ENCODE measurements at regions not wholly inside any gene's neighbourhood (a gene's known extent, or its start where the extent isn't known, plus 50 kb on each side); places are given as distances from the start of the nearest gene placed in this dataset.
A peak's percentile ranks its signal among the peaks of the same experiment; 100 is the strongest.

GRCh38 chr15:97174886-97175540 lies 785.5 kb upstream of the ARRDC4 start:
- FAIRE-seq, result no peak
- DNase-seq (ENCODE audit: insufficient read length, low spot score), result no peak
- no peak for TF ChIP-seq POLR2A (IDR thresholded peaks at IDR 0.05; ENCODE audit: low read depth, low read length)

GRCh38 chr15:97177151-97177577 lies 783.3 kb upstream of the ARRDC4 start:
- TF ChIP-seq POLR2A (IDR thresholded peaks at IDR 0.05; ENCODE audit: low read depth, low read length), result no peak
- DNase-seq (ENCODE audit: insufficient read length, low spot score), result no peak
- FAIRE-seq, result no peak

- FAIRE-seq, result no peak
- no peak for TF ChIP-seq POLR2A (IDR thresholded peaks at IDR 0.05; ENCODE audit: low read depth, low read length)
These were observed 777.9 kb upstream of the ARRDC4 start for GRCh38 chr15:97182581-97182980.

GRCh38 chr15:97189162-97189780 lies 771.2 kb upstream of the ARRDC4 start:
- no peak for DNase-seq (ENCODE audit: insufficient read length, low spot score)
- TF ChIP-seq POLR2A (IDR thresholded peaks at IDR 0.05; ENCODE audit: low read depth, low read length), result no peak
- FAIRE-seq, result no peak

More at GRCh38 chr15:97182581-97182980, 777.9 kb upstream of the ARRDC4 start:
- no peak for DNase-seq (ENCODE audit: insufficient read length, low spot score)

GRCh38 chr15:97194750-97195149 lies 765.8 kb upstream of the ARRDC4 start:
- FAIRE-seq, result no peak
- TF ChIP-seq POLR2A (IDR thresholded peaks at IDR 0.05; ENCODE audit: low read depth, low read length), result no peak
- no peak for DNase-seq (ENCODE audit: insufficient read length, low spot score)

GRCh38 chr15:97196048-97197014 lies 764.2 kb upstream of the ARRDC4 start:
- no peak for FAIRE-seq
- DNase-seq (ENCODE audit: insufficient read length, low spot score), result no peak
- TF ChIP-seq POLR2A (IDR thresholded peaks at IDR 0.05; ENCODE audit: low read depth, low read length), result no peak

- FAIRE-seq, result no peak
- no peak for DNase-seq (ENCODE audit: insufficient read length, low spot score)
- no peak for TF ChIP-seq POLR2A (IDR thresholded peaks at IDR 0.05; ENCODE audit: low read depth, low read length)
These were observed 761.0 kb upstream of the ARRDC4 start for GRCh38 chr15:97199393-97200051.

GRCh38 chr15:97200161-97200560 lies 760.3 kb upstream of the ARRDC4 start:
- no peak for FAIRE-seq
- no peak for TF ChIP-seq POLR2A (IDR thresholded peaks at IDR 0.05; ENCODE audit: low read depth, low read length)
- no peak for DNase-seq (ENCODE audit: insufficient read length, low spot score)

- FAIRE-seq, result no peak
- no peak for TF ChIP-seq POLR2A (IDR thresholded peaks at IDR 0.05; ENCODE audit: low read depth, low read length)
- DNase-seq (ENCODE audit: insufficient read length, low spot score), result no peak
These were observed 750.2 kb upstream of the ARRDC4 start for GRCh38 chr15:97210277-97210676.

GRCh38 chr15:97215629-97216028 lies 744.9 kb upstream of the ARRDC4 start:
- FAIRE-seq, result no peak
- no peak for TF ChIP-seq POLR2A (IDR thresholded peaks at IDR 0.05; ENCODE audit: low read depth, low read length)

GRCh38 chr15:97224191-97224641 lies 736.3 kb upstream of the ARRDC4 start:
- no peak for TF ChIP-seq POLR2A (IDR thresholded peaks at IDR 0.05; ENCODE audit: low read depth, low read length)
- FAIRE-seq, result no peak
- DNase-seq (ENCODE audit: insufficient read length, low spot score), result no peak

More at GRCh38 chr15:97215629-97216028, 744.9 kb upstream of the ARRDC4 start:
- DNase-seq (ENCODE audit: insufficient read length, low spot score), result no peak

- TF ChIP-seq POLR2A (IDR thresholded peaks at IDR 0.05; ENCODE audit: low read depth, low read length), result no peak
- FAIRE-seq, result no peak
- DNase-seq (ENCODE audit: insufficient read length, low spot score), result peak; percentile 15
These were observed 725.5 kb upstream of the ARRDC4 start for GRCh38 chr15:97234851-97235610.

- no peak for TF ChIP-seq POLR2A (IDR thresholded peaks at IDR 0.05; ENCODE audit: low read depth, low read length)
- DNase-seq (ENCODE audit: insufficient read length, low spot score), result no peak
- no peak for FAIRE-seq
These were observed 724.9 kb upstream of the ARRDC4 start for GRCh38 chr15:97235611-97235985.

Data from H54 (cell line).